ENCODE measurements at regions not wholly inside any gene's neighbourhood (a gene's known extent, or its start where the extent isn't known, plus 50 kb on each side); places are given as distances from the start of the nearest gene placed in this dataset.
A peak's percentile ranks its signal among the peaks of the same experiment; 100 is the strongest.

DNA sequence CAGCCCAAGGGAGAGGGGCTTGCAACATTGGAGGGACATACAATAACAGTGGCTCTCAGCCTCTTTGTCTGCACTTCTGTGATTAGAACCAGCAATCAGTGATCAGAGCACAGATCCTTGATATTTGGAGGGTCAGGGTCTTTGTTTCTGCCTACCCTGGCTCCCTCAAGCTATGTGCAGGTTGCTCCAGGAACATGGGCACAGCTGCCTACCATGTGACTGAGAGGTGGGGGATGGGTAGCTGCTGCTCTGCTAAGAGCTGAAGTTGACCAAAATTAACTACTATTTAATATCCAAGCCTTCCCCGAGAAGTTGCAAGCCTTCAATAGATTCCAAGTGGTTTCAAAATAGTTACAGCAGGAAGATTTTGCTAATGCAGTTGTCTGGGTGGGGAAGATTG is 202.6 kb downstream of the ZIC5 start:
- DNase-seq (ENCODE audit: unreplicated experiment): no peak
- Mint-ChIP-seq H3K36me3 (ENCODE audit: insufficient read depth, unreplicated experiment) (no peaks in the 10 kb centered on the region), H3K4me3 (ENCODE audit: unreplicated experiment) (no peak overlapping the region), H3K27me3 (ENCODE audit: insufficient read depth, unreplicated experiment) (peaks cover 13% of the 10 kb centered on the region), H3K9me3 (ENCODE audit: unreplicated experiment) (peaks cover 6% of the 10 kb centered on the region), H3K27ac (ENCODE audit: low read depth, unreplicated experiment) (no peak overlapping the region), H3K4me1 (ENCODE audit: insufficient read depth, unreplicated experiment) (no peaks in the 10 kb centered on the region)
- ChIA-PET POLR2A (interaction anchor here (1.4 kb wide), 1 partner anchor 9 kb away, joined by 3 read pairs; no protein-coding TSS in a partner anchor), CTCF (interaction anchor here (0.6 kb wide), 2 partner anchors 32 to 53 kb away, joined by 4 to 5 read pairs; no protein-coding TSS in a partner anchor)
- intact Hi-C loops (cut with micrococcal nuclease): no loop called here
- BruUV-seq (replicated peaks): no TSS peak
- TF ChIP-seq, protein P1, sequence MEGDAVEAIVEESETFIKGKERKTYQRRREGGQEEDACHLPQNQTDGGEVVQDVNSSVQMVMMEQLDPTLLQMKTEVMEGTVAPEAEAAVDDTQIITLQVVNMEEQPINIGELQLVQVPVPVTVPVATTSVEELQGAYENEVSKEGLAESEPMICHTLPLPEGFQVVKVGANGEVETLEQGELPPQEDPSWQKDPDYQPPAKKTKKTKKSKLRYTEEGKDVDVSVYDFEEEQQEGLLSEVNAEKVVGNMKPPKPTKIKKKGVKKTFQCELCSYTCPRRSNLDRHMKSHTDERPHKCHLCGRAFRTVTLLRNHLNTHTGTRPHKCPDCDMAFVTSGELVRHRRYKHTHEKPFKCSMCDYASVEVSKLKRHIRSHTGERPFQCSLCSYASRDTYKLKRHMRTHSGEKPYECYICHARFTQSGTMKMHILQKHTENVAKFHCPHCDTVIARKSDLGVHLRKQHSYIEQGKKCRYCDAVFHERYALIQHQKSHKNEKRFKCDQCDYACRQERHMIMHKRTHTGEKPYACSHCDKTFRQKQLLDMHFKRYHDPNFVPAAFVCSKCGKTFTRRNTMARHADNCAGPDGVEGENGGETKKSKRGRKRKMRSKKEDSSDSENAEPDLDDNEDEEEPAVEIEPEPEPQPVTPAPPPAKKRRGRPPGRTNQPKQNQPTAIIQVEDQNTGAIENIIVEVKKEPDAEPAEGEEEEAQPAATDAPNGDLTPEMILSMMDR (IDR thresholded peaks at IDR 0.05; ENCODE audit: unreplicated experiment): no peak

DNA sequence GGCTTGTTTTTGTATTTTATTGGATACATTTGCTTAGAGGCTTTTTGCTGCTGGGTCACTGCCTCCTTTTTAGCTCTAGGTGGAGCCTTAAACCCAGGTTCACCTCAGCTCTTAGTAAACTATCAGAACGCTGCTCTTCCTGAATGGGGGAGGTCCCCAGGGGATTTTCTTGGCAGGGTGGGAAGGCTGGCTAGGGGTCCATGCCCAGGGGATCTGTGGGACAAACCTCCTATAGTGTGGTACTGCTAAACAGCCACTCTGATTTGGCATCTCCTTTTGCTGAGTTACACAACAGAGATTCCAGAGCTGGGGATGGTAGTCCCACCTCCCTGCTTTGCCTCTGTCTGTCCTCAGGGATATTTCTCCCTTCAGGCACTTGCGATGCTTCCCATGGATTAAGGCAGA is 204.9 kb downstream of the ZIC5 start:
- Mint-ChIP-seq H3K9me3 (ENCODE audit: unreplicated experiment) (peaks cover 6% of the 10 kb centered on the region), H3K4me3 (ENCODE audit: unreplicated experiment) (no peak overlapping the region), H3K36me3 (ENCODE audit: insufficient read depth, unreplicated experiment) (peaks cover 5% of the 10 kb centered on the region), H3K27me3 (ENCODE audit: insufficient read depth, unreplicated experiment) (peaks cover 13% of the 10 kb centered on the region), H3K27ac (ENCODE audit: low read depth, unreplicated experiment) (no peak overlapping the region), H3K4me1 (ENCODE audit: insufficient read depth, unreplicated experiment) (no peaks in the 10 kb centered on the region)
- POLR2A ChIA-PET: interaction anchor here (0.6 kb wide), 1 partner anchor 438 kb away, joined by 3 read pairs; no protein-coding TSS in a partner anchor
- no TSS peak for BruUV-seq (replicated peaks)
- CTCF ChIA-PET: interaction anchor here (0.6 to 1.3 kb wide), 2 partner anchors 479 to 1226 kb away, joined by 3 read pairs; no protein-coding TSS in a partner anchor
- TF ChIP-seq, protein P1 (IDR thresholded peaks at IDR 0.05; ENCODE audit: unreplicated experiment): no peak
- peak; percentile 6 for DNase-seq (ENCODE audit: unreplicated experiment)
- intact Hi-C loops (cut with micrococcal nuclease): no loop called here

DNA sequence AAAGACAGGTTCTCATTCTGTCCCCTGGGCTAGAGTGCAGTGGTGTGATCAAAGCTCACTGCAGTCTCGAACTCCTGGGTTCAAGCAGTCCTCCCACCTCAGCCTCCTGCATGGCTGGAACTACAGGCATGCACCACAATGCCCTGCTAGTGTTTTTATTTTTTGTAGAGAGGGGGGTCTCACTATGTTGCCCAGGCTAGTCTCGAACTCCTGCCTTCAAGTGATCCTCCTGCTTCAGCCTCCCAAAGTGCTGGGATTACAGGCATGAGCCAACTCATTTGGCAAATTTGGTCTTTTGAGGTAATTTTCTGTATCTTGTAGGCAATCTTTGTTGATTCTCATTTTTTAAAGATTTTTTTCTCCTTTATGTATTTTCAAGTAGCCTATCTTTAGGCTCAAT is 205.7 kb downstream of the ZIC5 start:
- Mint-ChIP-seq H3K36me3 (ENCODE audit: insufficient read depth, unreplicated experiment) (peaks cover 5% of the 10 kb centered on the region), H3K4me3 (ENCODE audit: unreplicated experiment) (no peak overlapping the region), H3K27me3 (ENCODE audit: insufficient read depth, unreplicated experiment) (peaks cover 13% of the 10 kb centered on the region), H3K27ac (ENCODE audit: low read depth, unreplicated experiment) (no peak overlapping the region), H3K4me1 (ENCODE audit: insufficient read depth, unreplicated experiment) (no peaks in the 10 kb centered on the region), H3K9me3 (ENCODE audit: unreplicated experiment) (peaks cover 6% of the 10 kb centered on the region)
- intact Hi-C loops (cut with micrococcal nuclease): no loop called here
- no TSS peak for BruUV-seq (replicated peaks)
- DNase-seq (ENCODE audit: unreplicated experiment): no peak
- ChIA-PET POLR2A (no interaction called here), CTCF (interaction anchor here (0.6 kb wide), 2 partner anchors 657 to 1227 kb away, joined by 3 to 4 read pairs; no protein-coding TSS in a partner anchor)
- TF ChIP-seq, protein P1 (IDR thresholded peaks at IDR 0.05; ENCODE audit: unreplicated experiment): no peak

DNA sequence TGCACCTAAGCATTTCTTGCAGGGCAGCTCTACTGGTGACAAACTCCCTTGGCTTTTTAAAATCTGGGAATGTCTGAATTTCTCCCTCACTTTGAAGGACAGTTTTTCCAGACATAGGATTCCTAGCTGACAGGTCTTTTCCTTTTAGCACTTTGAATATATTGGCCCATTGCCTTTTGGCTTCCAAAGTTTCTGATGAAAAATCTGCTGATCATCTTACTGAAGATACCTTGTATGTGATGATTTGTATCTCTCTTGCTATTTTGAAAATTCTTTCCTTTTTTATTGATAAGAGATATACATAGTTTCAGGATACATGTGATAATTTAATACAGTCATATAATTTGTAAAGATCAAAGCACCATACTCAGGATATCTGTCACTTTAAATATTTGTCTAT is 211.1 kb downstream of the ZIC5 start:
- BruUV-seq (replicated peaks): no TSS peak
- no peaks in the 10 kb centered on the region for H3K27me3 Mint-ChIP-seq (ENCODE audit: insufficient read depth, unreplicated experiment)
- ChIA-PET CTCF (interaction anchor here (0.6 to 1.0 kb wide), 2 partner anchors 17 to 23 kb away, joined by 3 read pairs; no protein-coding TSS in a partner anchor), POLR2A (interaction anchor here (1.2 kb wide), 1 partner anchor 9 kb away, joined by 3 read pairs; no protein-coding TSS in a partner anchor)
- H3K4me1 Mint-ChIP-seq (ENCODE audit: insufficient read depth, unreplicated experiment): no peaks in the 10 kb centered on the region
- TF ChIP-seq, protein P1 (IDR thresholded peaks at IDR 0.05; ENCODE audit: unreplicated experiment): no peak
- no peak overlapping the region for H3K4me3 Mint-ChIP-seq (ENCODE audit: unreplicated experiment)
- peaks cover 5% of the 10 kb centered on the region for H3K36me3 Mint-ChIP-seq (ENCODE audit: insufficient read depth, unreplicated experiment)
- intact Hi-C loops (cut with micrococcal nuclease): no loop called here
- H3K27ac Mint-ChIP-seq (ENCODE audit: low read depth, unreplicated experiment): no peak overlapping the region
- no peak for DNase-seq (ENCODE audit: unreplicated experiment)
- peaks cover 11% of the 10 kb centered on the region for H3K9me3 Mint-ChIP-seq (ENCODE audit: unreplicated experiment)

Data from MCF 10A (cell line).